HG02759 (cell line): ENCODE measurements at regions not wholly inside any gene's neighbourhood (a gene's known extent, or its start where the extent isn't known, plus 50 kb on each side); places are given as distances from the start of the nearest gene placed in this dataset.
"Not testable (repeated sequence)": the region's sequence is repeated elsewhere in the genome, so short reads cannot be mapped to it uniquely, and the experiment has no call there.

Source experiments
- ATAC-seq: cut with Tn5 transposase; IDR thresholded peaks from one replicate; pipeline ENCODE4 v1.9.1; 2021; ENCODE audit warnings: mild to moderate bottlenecking, moderate library complexity; ENCODE audit not compliant: unreplicated experiment

- no peak for ATAC-seq
Observed at GRCh38 chr12:89877671-89878070, 169.0 kb upstream of the ATP2B1 start.

DNA sequence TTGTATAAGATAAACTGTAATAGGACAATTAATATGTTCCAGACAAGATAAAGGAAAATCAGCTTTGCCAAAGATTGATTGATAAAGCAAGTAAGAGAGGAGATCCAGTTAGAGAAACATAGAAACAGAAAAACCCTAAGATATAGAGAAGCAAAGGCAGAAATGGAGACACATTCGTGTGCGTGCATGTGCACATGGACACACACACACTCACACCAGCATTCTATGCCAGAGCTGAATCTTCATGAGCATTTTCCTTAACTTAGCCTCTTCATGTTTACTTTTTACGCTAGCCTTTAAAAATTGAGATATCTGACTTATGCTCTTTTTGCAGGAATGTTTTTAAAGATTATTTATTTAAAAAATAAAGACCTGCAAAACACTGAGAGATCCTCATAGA lies 168.5 kb upstream of the ATP2B1 start:
- ATAC-seq: no peak

DNA sequence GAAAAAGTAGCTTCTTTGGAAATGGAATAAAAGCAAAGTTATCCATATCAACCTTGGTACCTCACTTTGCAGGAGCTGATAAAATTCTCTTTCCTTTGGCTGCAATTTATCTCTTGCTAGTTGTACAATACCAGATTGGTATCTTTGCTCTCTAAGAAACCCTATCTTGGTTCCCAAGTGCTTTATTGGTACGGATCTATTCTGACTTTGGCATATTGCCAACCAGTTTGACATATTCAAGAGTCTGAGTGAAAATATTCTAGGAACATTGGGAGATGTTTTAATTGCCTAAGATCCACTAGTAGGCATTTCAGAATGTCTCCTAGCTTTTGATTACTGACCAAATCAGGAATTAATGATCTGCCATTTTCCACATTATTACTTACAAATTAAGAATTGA lies 167.2 kb upstream of the ATP2B1 start:
- no peak for ATAC-seq

DNA sequence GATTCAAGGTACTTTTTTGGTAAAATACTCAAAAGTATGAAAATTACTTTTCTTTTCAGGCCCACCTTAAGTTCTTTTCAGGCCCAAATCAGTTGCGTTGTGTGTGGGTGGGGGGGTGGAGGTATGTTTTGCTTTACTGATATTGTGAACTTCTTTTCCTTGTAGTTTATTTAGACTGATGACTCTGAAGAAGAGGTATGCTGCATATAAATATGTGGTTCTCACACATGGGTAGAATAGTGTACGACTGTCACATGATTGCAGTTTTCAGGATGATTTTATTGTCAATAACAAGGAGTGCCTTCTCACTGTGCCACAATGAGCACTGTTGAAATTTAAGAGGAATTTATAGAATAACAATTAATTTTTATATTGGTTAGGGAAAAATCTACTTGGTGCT lies 166.6 kb upstream of the ATP2B1 start:
- ATAC-seq: no peak

GRCh38 chr12:89874146-89874545 lies 165.5 kb upstream of the ATP2B1 start:
- ATAC-seq: no peak

DNA sequence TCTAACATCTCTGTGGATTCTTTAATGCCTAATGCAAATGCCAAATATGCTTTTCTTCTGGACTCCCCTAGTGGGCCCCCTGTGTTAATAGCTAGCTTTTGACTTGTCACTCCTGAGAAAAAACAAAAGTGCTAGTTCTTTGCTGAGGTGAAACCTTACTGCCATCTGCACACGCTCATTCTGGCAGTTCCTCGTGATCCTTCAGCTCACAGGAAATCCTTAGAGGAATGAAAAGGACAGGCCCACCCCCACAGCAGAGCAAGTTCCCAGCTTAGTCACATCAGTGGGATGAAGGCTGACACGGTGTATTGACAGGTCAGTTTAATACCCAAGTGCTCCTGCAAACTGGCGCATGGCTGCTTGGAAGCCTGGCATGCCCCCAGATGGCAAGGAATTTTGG lies 165.1 kb upstream of the ATP2B1 start:
- ATAC-seq: peak; percentile 55

DNA sequence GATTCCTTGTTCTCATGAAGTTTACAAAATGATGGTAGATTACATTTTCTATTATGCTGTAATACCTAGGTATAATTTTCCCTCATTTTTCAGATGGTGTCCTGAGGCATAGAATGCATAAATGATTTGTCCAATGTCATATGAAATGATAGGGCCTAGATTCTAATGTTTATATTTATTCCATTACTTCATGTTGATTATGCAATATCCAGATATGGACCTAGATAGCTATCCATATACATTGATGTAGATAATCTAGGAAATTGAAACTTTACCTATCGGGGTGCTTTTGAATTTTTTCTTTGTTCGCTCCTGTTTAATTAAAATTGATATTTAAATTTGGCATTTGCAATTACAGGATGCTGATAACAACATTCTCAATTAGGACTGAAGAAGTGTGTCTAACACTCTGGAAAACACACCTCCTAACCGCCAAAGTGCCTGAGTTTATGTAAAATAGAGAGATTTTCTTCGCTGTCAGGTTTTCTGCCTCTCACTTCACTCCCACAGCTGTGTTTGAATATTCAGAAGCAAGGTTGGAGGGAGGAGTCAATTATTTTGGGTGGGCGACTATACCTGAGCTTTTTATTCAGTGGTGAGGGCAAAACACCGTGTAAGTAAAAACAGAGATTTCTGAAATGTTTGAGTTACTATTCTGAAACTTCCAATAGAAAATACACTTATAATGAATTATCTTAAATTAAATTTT lies 164.4 kb upstream of the ATP2B1 start:
- ATAC-seq: no peak

- ATAC-seq: no peak
Observed at GRCh38 chr12:89870413-89871184, 162.0 kb upstream of the ATP2B1 start.

- ATAC-seq: not testable (repeated sequence)
Observed at GRCh38 chr12:89867611-89868010, 159.0 kb upstream of the ATP2B1 start.

DNA sequence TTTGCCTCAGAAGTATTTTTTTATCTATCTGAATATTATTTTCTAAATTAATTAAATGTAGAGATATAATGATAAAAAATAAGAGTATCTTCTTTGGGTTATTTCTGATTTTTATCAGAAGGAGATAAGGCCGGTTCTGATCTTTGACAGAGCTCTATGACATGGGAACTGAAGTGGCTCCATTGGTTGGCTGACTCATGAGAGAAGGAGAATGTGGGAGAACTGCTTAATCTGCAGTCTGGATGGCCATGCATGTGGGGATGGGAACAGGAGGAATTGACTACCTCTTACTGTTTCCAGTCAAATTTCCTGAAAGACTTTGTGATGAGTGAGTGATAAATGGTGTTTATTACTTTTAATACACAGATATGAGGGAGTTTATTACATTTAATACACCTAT lies 155.8 kb upstream of the ATP2B1 start:
- ATAC-seq: no peak

DNA sequence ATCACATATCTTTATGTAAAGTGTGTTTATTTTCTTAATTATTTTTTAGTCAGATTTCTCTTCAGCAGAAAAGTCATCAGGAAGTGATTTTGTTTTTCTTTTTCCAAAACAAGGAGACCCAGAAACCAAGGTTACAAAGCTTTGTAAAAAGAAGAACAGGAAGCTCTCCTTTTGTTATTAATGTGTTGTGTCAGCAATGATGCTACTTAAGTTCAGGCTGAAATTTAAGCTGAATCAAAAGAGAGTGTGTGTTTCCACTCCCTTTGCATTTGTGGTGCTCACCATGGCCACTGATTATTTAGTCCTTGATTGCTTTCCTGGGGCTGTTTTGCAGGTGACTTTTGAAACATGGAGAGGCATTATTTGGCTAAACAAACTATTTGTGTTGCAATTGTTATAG lies 155.3 kb upstream of the ATP2B1 start:
- peak; percentile 21 for ATAC-seq

- peak; percentile 65 for ATAC-seq
Observed at GRCh38 chr12:89863493-89863938, 154.9 kb upstream of the ATP2B1 start.

DNA sequence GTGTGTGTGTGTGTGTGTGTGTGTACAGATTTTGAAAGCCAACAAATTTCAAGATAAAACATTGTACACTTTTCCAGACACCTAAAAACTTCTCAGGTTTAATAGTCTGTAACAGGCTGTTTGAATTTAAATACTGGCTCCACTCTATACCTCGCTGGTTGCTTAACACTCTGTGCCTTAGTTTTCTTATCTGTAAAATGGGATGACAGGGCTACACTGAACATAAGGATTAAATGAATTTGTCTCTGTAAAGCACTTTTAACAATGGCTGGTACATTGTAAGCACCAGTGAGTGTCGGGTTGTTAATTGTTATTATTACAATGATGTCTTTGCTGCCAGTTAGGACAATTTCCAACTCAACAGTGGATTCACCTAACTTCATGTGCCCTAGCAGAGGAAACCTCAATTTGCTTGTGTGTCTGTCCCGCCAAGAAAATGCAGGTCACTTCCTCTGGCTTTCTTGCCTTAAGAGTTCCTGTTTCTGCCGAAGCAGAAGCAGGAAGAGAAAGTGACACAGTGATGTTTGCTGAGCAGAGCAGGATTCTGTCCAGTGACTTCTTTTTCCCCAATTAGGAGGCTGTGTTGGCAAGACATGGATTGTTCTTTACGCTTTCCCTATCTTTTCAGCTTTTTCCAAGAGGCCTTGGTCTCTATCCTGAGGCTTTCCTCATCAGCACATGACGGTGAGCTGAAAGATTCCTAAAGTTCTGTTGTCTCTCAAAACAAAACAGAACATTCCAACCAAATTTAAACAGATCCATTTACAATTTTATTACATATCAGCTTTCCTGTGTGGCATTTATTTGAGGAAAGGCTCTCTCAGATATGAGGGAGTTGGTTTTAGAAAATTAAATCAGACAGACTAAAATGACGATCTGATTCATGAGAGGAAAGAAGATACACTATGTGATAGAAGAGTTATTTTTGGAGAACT lies 154.1 kb upstream of the ATP2B1 start:
- ATAC-seq: peak; percentile 66

DNA sequence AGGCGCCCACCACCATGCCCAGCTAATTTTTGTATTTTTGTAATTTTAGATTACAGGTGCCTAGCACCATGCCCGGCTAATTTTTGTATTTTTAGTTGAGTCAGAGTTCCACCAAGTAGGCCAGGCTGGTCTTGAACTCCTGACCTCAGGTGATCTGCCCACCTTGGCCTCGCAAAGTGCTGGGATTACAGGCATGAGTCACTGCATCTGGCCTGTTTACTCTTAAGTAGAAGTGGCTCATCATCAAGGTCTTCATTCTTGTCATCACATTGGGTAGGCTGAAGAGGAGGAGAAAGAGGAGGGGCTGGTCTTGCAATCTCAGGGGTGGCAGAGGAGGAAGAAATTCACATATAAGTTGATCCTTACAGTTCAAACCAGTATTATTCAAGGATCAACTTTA lies 152.4 kb upstream of the ATP2B1 start:
- ATAC-seq: no peak

- ATAC-seq: no peak
Observed at GRCh38 chr12:89859508-89860220, 151.0 kb upstream of the ATP2B1 start.

- no peak for ATAC-seq
Observed at GRCh38 chr12:89858718-89859117, 150.1 kb upstream of the ATP2B1 start.

- no peak for ATAC-seq
Observed at GRCh38 chr12:89857652-89858274, 149.1 kb upstream of the ATP2B1 start.

DNA sequence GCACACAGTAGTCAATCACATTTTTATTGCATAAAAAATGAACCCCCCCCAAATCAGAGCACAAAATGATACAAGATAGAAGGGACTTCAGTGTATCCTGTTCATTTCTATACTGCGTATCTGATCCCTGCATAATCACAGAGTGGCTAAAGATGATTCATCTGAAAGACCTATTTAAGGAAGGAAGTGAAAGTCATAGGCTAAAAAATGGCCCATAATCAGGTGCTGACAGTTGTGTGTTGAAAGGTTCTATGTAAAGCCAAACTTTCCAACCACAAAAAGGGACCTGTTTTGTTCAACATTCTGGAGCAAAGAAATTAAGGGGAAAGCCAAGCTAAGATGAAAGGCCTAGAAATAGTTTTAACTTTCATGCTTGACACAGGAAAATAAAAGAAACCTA lies 147.8 kb upstream of the ATP2B1 start:
- peak; percentile 82 for ATAC-seq

DNA sequence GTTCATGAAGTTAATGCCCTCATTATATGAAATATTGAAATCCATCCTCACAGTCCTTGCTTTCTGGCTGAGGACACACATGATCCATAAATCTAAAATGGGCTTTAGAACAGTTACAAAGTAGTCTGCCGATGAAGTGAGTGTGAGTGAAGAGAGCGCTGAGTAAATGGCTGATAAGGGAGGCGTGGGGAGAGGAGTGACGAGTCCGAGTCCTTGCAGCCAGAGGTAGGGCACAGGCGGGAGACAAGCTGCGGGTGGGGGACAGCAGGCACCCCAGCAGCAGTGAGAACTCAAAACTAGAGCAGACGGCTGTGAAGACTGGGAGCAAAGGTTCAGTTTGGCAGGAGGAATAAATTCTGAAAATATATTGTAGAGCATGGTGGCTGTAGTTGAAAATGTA lies 140.1 kb upstream of the ATP2B1 start:
- ATAC-seq: no peak

- ATAC-seq: no peak
Observed at GRCh38 chr12:89846473-89847055, 137.9 kb upstream of the ATP2B1 start.
